ENCODE measurements at regions not wholly inside any gene's neighbourhood (a gene's known extent, or its start where the extent isn't known, plus 50 kb on each side); places are given as distances from the start of the nearest gene placed in this dataset.
"Not testable (repeated sequence)": the region's sequence is repeated elsewhere in the genome, so short reads cannot be mapped to it uniquely, and the experiment has no call there.

DNA sequence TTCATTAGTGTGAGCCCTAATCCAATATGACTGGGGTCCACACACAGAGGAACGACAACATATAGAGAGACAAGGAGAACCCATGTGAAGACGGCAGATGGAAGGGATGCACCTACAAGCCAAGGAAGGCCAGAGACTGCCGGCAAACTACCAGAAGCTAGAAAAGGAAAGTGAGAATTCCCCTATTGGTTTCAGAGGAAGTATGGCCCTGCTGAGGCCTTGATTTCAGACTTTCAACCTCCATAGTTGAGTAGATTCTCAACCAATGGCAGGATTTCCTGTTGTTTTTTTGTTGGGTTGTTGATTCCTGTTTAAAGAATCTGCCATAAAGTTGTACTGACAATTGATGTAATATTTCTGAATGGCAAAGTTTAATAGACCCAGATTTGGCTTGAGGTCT is 241.5 kb downstream of the SATB2 start:
- DNase-seq (ENCODE audit: low read depth in 3 of 3, low spot score in 2 of 3): no peak

DNA sequence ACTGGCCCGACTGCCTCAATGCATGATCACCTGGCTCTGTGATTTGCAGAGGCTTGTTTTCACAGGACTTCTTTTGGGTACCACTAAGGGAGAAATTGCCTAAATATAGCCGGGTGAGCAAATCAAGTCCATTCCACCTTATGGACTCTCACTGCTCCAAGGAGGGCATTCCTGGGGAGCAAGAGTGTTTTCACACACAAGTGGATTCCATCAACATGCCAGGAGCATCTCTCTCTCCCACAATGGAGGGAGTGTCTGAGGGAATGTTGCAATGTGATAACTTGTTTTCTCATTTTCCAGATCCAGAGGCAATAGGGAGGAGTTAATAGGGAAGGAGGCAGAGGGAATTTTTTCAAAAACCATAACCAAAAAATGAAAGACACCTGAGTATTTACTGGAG is 250.7 kb downstream of the SATB2 start:
- DNase-seq (ENCODE audit: low read depth in 3 of 3, low spot score in 2 of 3): no peak

DNA sequence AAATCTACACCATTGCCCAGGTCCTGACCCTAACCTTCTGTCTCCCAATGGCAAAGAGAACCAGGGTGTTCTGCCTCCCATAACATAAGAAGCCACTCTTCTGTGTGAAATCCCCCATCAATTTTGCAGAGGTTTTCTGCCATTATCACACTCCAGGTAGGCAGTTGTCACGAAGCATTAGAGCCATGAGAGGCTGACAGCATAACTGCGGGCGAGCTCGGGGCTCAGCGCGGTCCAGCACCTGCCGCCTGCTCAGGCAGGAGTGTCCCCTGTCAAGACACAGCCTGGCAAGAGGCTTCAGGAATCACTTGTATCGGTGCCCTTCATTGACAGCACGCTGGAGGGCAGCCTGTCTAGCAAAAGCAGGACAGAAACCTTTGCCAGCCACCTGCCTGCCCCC is 251.2 kb downstream of the SATB2 start:
- no peak for DNase-seq (ENCODE audit: low read depth in 3 of 3, low spot score in 2 of 3)

DNA sequence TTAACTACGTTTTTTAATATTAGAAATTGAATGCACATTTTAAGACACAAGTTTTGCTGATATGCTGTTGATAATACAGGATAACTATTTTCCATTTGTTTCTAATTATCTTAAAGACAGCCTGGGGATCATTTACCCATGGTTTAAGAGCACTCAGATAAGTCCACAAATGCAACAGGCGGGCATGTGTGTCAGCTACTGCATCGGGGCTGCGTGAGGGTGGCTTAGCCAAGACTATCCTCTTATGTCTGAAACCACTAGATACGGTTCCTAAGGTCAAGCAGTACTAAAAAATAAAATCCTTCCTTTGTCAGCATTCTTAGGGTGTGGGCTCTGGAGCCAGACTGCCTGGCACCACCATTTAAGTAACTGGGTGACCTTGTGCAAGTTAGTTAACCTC is 254.8 kb downstream of the SATB2 start:
- no peak for DNase-seq (ENCODE audit: low read depth in 3 of 3, low spot score in 2 of 3)

DNA sequence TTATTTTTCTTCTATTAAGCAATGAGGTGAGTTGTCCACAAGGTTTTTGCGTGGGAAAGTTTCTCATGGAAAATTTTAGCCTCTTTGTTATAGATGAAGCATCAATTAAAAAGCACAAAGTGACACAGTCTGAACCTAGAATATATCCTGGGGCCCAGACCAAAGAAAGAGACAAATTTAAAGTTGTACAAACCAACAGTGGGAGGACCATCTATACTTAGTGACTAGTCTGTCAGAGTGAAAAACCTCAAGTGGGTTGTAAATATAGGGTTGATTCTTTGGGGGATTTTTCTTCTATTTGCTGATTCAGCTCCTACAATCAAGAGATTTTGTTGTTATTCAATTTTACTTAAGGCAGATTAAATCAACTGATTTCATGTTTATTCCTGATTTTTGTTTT is 256.2 kb downstream of the SATB2 start:
- DNase-seq (ENCODE audit: low read depth in 3 of 3, low spot score in 2 of 3): no peak

DNA sequence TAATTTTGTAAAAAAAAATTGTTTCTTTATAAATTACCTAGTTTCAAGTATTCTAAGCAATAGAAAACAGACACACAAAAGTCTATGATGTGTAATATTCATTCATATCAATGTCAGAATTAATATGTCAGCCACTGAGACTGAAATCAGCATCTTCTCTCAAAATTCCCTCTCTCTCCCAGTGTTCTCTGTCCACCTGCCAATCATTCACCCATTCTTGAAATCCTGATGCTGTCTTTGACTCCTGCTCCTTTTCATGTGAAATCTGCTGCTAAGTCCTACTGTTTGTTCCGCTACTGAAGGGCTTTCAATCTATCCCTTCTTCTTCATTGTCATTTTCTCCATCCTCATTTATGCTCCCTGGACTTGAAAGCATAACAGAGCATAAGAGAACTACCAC is 257.9 kb downstream of the SATB2 start:
- no peak for DNase-seq (ENCODE audit: low read depth in 3 of 3, low spot score in 2 of 3)

DNA sequence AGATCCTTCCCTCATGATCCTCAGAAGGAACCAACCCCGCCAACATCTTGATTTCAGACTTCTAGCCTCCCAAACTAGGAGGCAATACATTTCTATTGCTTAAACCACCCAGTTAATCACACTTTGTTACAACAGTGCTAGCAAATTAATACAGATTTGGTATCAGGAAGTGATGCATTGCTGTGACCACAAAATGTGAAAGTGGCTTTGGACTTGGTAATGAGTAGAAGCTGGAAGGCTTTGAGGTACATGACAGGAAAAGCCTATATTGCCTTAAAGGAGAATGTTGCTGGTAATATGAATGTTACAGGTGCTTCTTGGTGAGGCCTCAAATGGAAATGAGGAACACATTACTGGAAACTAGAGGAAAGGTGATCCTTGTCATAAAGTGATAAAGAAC is 260.3 kb downstream of the SATB2 start:
- DNase-seq (ENCODE audit: low read depth in 3 of 3, low spot score in 2 of 3): no peak

DNA sequence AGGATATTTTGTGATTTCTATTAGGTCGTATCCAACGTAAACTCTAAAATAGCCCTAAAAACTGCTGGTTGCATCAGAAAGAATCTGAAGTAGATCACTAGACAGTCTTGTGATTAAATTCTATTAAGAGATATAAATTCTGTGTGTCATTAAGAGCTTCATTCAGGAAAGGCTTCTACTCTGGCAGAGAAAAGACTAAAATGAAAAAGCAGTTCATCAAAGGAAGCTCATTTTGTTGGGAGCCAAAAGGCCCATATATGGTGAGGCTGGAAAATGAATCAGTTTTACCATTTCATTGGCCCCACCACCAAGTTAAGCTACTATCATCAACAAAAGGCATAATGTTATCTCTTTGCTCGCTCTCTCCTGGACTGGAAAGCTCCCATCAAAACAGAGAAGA is 261.1 kb downstream of the SATB2 start:
- DNase-seq (ENCODE audit: low read depth in 3 of 3, low spot score in 2 of 3): no peak

DNA sequence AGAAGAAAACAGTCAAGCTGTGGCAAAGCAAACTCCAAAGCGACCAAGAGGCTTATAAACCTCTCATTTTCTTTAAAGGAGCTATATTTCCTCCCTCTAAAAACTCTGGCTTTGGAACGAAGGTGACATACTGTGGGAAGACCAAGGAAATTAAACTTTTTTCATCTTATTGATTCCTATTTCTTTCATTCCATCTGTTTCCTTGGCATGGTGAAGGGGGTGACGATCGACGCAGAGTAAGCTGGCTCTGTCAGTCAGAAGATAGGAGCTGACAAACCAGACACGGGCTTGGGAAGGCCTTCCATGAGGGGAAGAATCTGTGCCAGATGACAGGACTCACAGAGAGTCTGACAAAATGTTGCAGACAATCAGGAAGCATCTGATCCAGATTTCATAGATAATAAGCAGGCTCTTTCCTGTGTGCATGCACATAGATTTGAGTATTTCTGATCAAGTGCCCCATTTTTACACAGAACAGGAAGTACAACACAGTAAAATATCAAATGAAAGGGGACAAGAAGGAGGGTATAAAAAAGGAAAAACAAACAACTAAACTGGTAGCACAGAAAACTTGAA is 261.7 kb downstream of the SATB2 start:
- no peak for DNase-seq (ENCODE audit: low read depth in 3 of 3, low spot score in 2 of 3)

DNA sequence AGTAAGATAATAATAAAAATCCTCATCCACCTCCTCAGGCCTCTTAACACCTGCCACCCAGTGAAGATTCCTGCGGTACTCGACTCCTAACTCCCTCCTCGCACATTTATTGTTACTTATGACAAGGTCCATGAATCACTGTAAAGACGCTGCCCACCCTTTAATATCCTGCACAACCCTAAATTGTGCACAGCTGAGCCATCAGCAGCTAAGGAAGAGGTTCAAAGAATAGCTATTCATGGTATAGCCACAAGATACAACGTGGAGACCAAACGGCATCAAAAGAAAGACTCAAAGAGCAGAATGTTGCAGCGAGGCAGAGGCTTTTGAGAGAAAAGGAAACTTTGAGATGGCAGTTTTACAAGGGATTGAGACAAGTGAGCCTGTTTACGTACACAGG is 266.3 kb downstream of the SATB2 start:
- DNase-seq (ENCODE audit: low read depth in 3 of 3, low spot score in 2 of 3): no peak

DNA sequence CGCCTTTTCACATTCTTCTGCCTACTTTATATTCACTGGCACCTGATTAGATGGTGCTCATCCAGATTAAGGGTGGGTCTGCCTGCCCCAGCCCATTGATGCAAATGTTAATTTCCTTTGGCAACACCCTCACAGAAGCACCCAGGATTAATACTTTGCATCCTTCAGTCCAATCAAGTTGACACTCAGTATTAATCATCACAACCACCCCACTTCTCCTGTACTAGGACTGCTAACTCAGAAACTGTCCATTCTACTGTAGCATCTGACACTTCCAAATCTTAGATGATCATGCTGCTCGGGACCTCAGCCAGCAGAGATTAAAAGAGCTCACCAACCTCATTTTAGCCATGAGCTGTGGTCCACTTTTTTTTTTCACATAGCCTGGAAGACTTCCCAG is 268.5 kb downstream of the SATB2 start:
- no peak for DNase-seq (ENCODE audit: low read depth in 3 of 3, low spot score in 2 of 3)

DNA sequence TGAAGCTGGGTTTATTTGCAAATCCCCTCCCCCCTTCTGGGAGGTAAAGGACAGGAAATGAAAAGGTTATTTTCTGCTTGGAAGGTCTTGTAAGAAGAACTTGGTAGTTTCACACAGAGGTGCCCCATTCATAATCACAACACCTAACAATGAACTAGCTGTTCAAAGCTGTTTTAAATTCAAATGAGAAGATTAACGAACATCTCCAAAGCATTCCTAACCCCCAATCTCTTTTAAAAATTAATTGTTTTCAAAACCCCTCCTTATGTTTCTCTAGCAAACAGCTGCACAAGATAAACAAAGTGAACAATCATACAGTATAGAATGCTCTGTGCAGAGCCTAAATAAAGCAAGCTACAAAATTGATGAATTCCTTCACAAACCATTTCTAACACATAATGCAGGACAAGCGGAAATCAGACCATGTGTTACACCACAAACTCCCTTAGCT is 271.4 kb downstream of the SATB2 start:
- no peak for DNase-seq (ENCODE audit: low read depth in 3 of 3, low spot score in 2 of 3)

DNA sequence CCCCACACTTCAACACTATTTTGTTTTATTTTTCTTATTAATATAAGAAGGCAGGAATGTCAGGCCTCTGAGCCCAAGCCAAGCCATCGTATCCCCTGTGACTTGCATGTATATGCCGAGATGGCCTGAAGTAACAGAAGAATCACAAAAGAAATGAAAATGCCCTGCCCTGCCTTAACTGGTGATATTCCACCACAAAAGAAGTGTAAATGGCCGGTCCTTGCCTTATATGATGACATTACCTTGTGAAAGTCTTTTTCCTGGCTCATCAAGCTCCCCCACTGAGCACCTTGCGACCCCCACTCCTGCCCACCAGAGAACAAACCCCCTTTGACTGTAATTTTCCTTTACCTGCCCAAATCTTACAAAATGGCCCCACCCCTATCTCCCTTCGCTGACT is 272.6 kb downstream of the SATB2 start:
- not testable (repeated sequence) for DNase-seq (ENCODE audit: low read depth in 3 of 3, low spot score in 2 of 3)

DNA sequence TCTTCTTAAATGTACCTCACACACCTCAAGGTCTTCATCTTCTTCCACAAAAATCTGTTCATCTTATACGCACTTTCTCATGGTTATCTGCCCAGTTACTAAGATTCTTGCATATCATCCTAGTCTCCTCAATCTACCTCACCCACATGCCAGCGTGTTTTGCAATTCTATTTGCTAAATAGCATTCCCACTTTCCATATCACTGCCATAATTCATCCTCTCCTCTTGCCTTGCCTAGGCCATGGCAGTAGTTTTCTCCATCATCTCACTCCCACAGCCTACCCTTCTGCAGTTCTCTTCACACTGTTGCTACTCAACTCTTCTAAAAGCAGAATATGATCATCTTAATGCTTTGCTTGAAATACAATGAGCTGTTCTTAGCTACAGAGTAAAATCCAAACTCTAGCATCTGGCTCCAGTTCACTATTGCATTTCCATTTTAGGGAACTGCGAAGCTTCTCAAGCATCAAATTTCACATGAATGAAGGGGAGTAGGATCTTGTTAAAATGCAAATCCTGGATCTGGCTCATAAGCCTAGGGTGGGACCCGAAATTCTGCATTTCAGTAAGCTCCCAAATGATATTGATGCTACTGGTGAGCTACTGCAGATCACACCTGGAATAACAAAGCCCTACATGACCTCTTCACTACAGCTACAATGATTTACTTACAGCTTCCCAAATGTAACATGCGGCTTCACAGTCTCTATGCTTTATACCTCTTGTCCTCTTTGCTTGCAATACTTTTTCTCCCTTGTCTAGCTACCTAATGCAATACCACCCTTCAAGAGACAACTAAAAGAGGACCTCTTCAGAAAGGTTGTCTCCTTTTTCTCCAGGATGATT is 293.9 kb downstream of the SATB2 start:
- DNase-seq (ENCODE audit: low read depth in 3 of 3, low spot score in 2 of 3): peak in 1 of 3 donors; percentile 1

DNA sequence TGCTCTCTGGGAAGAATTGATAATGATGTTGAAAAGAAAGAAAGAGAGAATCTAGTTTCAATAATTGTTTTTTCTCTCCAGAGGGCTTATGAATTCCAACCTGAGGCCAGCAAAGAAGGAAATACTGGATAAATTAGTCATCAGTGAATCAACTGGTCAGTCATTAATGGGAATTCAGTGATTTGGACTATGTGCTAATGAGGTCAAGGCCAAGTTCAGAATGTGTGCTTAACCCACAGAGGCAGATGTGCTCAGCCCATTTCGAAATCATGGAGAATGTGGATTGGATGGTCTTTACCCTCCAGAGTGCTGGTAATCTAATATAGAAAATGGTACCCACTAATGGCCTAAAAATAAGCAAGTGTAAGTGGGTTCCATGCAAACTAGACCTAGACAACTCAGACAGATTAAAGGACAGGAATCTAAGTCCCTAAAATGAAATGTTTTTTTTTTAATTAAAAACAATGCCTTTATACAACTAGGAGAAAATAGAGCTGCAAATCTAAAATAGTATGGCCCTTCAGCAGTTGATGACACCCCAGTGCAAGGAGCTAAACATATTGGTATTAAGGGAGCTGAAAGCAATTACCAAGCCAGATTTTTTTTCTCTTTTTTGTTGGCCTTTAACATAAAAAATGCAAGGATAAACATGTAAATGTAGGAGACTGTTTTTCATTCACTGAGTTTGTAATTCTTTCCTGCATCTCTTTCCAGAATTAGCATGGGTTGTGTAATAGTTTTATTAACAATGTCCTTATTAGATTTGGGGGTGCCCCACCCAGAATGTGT is 296.9 kb downstream of the SATB2 start:
- no peak for DNase-seq (ENCODE audit: low read depth in 3 of 3, low spot score in 2 of 3)

DNA sequence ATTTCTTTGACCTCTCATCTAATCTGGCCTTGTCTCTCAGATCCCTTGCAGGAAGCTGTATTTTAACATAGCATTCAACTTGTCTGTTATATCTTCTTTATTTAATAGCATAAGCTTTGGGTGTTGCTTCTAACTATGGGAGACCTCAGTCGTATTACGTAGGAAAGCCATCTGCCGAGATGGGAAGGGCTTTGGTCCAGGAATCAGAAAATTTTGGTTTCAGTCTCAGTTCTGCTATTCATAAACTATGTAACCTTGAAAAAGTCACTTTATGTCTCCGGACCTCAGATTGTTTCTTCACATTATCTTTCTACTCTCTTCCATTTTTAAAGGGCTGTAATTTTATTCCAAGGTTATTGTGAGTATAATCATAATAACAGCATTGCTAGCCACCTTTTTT is 297.7 kb downstream of the SATB2 start:
- DNase-seq (ENCODE audit: low read depth in 3 of 3, low spot score in 2 of 3): no peak

DNA sequence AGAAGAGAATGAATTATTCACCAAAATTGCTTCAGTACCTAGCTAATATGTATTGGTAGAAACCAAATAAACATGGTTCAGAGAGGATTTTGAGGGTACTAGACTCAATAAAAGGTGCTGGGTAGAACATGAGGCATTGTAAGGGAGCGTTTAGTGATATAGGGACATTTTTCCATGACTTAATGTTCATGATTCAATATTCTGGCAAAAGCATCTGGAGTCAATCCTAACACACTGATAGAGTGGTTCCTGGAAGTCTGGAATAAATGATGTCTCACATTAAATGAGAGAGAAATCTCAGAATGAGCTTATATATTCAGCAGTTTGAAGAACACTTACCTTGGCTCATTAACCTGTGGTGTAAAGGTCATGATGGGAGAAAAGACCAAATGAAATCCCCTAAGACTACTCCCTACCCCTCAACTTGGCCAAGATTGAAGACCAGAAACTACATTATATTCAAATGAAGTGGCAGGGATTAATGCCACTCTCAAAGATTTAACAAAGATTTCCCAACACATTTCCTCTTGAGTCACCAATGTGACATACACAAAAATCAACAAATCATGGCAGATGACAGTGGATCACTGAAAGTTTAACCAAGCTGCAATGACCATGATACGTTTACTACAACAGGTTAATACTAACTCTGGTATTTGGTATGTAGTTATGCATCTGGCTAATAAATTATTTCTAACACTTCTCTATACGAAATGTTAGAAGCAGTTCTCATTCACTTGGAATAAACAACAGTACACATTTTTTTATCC is 309.5 kb downstream of the SATB2 start:
- DNase-seq (ENCODE audit: low read depth in 3 of 3, low spot score in 2 of 3): no peak

DNA sequence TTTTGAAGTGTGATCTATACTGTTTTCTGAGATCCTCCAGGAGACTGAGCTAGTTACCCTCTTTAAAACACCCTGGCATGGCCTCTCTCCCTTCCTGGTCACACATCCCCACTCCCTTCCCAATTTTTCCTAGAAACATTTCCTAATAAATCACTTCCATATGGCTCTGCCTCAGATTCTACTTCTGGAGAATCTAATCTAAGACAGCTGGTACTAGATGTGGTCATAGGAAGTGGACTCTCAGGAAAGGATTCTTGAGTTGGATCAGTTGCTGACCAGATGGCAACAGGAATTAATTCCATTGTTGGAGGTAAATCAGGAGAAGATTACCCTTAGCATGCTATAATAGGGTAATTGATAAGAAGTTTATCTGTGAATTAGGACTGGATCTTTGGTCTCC is 310.5 kb downstream of the SATB2 start:
- no peak for DNase-seq (ENCODE audit: low read depth in 3 of 3, low spot score in 2 of 3)

DNA sequence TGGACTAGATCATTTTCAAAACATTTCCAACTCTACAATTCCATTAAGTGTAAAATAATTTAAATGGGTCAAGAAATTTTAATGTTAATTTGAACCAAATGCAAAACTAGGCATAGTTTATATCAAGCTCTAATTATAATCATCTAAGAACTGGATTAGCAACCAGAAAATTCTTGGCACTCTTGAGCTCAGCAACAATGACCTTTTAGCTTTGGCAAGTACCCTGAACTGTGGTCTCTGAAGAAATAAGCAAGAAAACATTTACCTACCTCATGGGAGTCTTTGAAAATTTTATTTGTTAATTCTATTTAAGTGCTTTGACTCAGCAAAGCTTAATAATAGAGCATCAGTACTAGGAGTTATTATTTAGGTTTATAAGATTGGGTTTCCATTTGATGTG is 313.2 kb downstream of the SATB2 start:
- DNase-seq (ENCODE audit: low read depth in 3 of 3, low spot score in 2 of 3): no peak

DNA sequence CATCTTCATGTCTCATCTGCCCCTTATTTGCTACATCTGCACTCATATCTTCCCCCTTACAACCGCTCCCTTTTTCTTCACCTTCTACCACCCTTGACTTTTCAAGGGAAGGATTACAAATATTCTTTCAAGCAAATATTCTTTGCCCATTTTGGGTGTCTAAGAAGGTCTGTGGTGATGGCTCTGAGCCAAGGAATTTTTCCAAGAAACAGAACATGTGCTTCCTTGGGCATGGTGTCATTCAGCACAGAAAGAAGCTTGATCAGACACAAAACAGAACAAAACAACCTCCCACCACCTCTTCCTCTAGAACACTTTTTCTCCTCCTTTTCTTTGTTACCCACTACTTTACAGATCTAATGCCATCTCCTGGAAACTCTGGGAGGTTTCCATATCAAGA is 313.7 kb downstream of the SATB2 start:
- no peak for DNase-seq (ENCODE audit: low read depth in 3 of 3, low spot score in 2 of 3)

DNA sequence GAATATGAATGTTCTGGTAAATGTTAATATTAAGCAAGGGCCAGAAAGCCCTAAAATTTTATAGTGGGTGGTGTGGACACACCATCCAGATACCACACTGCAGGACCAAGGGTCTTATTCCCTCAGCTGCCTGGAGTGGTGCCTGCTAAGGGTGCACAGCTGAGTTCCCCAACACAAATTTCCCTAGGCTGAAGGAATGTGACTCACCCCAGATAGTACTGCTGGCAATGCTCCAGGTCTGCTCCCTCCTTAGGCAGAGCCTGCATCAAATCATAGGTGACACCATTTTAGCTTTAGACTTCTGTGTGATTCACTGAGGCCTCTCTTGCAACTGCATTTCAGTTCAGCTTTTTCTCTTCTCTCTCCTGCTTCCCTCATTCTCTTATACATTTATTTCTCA is 321.1 kb downstream of the SATB2 start:
- DNase-seq (ENCODE audit: low read depth in 3 of 3, low spot score in 2 of 3): no peak

Data from right renal cortex interstitium (tissue), 3 donors.